ENCODE measurements at regions not wholly inside any gene's neighbourhood (a gene's known extent, or its start where the extent isn't known, plus 50 kb on each side); places are given as distances from the start of the nearest gene placed in this dataset.
"Not testable (repeated sequence)": the region's sequence is repeated elsewhere in the genome, so short reads cannot be mapped to it uniquely, and the experiment has no call there.

DNA sequence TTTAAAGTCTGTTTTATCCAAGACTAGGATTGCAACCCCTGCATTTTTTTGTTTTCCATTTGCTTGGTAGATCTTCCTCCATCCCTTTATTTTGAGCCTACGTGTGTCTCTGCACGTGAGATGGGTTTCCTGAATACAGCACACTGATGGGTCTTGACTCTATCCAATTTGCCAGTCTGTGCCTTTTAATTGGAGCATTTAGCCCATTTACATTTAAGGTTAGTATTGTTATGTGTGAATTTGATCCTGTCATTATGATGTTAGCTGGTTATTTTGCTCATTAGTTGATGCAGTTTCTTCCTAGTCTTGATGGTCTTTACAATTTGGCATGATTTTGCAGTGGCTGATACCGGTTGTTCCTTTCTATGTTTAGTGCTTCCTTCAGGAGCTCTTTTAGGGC, 117.3 kb downstream of the MDH1 start:
- not testable (repeated sequence) for TF ChIP-seq ZFX (IDR thresholded peaks at IDR 0.05)
- TF ChIP-seq, protein P1, sequence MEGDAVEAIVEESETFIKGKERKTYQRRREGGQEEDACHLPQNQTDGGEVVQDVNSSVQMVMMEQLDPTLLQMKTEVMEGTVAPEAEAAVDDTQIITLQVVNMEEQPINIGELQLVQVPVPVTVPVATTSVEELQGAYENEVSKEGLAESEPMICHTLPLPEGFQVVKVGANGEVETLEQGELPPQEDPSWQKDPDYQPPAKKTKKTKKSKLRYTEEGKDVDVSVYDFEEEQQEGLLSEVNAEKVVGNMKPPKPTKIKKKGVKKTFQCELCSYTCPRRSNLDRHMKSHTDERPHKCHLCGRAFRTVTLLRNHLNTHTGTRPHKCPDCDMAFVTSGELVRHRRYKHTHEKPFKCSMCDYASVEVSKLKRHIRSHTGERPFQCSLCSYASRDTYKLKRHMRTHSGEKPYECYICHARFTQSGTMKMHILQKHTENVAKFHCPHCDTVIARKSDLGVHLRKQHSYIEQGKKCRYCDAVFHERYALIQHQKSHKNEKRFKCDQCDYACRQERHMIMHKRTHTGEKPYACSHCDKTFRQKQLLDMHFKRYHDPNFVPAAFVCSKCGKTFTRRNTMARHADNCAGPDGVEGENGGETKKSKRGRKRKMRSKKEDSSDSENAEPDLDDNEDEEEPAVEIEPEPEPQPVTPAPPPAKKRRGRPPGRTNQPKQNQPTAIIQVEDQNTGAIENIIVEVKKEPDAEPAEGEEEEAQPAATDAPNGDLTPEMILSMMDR (conservative IDR thresholded peaks at IDR 0.05) = not testable (repeated sequence)

All from C4-2B (cell line).